GM12874 (cell line): ENCODE measurements at regions not wholly inside any gene's neighbourhood (a gene's known extent, or its start where the extent isn't known, plus 50 kb on each side); places are given as distances from the start of the nearest gene placed in this dataset.

ENCODE experiments used
- CTCF ChIP-seq: IDR thresholded peaks from 2 replicates; pipeline ENCODE4 v1.5.1; 2011; ENCODE audit warnings: low read depth, mild to moderate bottlenecking, control low read depth, low read length, moderate library complexity; ENCODE audit not compliant: insufficient read depth

GRCh38 chr11:122391049-122391448, 264.5 kb upstream of the UBASH3B start:
- TF ChIP-seq CTCF: no peak

DNA sequence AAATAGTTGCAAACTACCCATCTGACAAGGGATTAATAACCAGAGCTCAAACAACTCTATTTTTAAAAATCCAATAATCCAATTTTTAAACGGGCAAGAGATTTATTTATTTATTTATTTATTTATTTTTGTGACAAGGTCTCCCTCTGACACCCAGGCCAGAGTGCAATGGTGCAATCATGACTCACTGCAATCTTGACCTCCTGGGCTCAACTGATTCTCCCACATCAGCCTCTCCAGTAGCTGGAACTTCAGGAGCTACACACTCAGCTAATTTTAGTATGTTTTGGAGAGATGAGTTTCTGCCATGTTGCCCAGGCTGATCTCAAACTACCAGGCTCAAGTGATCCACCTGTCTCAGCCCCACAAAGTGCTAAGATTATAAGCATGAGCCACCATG, 267.2 kb upstream of the BLID start:
- no peak for TF ChIP-seq CTCF

GRCh38 chr11:122375687-122376399, 259.8 kb upstream of the BLID start:
- TF ChIP-seq CTCF: no peak

DNA sequence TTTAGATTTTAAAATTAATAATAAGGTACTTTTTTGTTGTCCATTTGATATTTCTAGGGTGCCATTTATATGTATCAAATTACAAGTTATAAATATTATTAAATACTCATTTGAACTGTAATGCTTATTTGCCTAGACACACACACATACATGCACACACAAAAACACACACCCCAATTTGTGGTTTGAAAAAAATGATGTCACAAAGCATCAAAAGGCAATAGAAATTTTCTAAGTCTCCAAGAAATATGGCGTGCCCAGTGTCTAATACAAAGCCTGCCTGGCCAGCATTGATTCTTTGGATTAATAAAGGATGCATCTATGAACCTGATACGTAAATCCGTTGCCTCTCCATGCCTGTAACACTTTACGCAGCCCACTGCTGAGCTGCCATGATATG, 252.8 kb upstream of the BLID start:
- TF ChIP-seq CTCF: no peak

GRCh38 chr11:122367809-122368231, 251.8 kb upstream of the BLID start:
- no peak for TF ChIP-seq CTCF

- no peak for TF ChIP-seq CTCF
These were observed 249.8 kb upstream of the BLID start for GRCh38 chr11:122365610-122366360.

DNA sequence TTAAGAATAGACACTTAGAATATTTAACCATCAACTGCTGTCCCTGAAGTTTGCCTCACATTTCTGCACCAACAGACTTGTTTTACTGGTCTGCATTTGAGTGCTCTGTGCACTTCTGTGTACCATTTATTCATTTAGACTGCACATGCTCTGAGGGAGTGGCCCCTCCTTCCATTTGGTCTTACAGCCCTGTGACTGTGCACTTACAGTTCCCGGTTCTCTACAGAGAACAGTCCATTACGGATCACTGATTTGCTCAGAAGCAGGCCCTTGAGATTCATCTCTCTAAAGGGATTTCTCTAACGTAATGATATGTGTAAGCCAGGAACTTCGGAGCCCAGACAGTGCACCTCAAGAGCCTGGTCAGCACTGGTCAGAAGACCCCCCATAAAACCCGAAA, 247.3 kb upstream of the BLID start:
- TF ChIP-seq CTCF: no peak
